ENCODE measurements at regions not wholly inside any gene's neighbourhood (a gene's known extent, or its start where the extent isn't known, plus 50 kb on each side); places are given as distances from the start of the nearest gene placed in this dataset.

DNA sequence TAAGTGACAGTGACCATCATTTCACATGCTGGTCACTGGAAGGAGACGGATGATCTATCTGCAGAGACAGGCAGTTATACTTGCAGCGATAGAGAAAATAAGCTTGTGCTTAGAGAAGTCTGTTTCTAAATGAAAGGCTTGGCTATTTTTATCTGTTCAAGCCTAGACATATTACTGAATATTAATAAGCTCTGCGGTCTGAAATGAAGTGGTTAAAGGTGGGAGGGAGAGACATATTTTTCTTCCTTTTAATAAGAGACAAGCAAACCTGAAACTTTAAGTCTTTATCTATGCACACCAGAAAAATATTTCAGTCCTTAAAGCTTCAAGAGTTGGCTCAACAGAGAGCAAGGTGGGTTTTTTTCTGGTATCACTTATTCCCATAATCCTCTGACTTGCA, 99.0 kb downstream of the CD200R1L start:
- TF ChIP-seq, protein P1, sequence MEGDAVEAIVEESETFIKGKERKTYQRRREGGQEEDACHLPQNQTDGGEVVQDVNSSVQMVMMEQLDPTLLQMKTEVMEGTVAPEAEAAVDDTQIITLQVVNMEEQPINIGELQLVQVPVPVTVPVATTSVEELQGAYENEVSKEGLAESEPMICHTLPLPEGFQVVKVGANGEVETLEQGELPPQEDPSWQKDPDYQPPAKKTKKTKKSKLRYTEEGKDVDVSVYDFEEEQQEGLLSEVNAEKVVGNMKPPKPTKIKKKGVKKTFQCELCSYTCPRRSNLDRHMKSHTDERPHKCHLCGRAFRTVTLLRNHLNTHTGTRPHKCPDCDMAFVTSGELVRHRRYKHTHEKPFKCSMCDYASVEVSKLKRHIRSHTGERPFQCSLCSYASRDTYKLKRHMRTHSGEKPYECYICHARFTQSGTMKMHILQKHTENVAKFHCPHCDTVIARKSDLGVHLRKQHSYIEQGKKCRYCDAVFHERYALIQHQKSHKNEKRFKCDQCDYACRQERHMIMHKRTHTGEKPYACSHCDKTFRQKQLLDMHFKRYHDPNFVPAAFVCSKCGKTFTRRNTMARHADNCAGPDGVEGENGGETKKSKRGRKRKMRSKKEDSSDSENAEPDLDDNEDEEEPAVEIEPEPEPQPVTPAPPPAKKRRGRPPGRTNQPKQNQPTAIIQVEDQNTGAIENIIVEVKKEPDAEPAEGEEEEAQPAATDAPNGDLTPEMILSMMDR (IDR thresholded peaks at IDR 0.05): no peak
- TF ChIP-seq EP300 (IDR thresholded peaks at IDR 0.05): no peak
- TF ChIP-seq POLR2A (IDR thresholded peaks at IDR 0.05): no peak
